Gastrocnemius medialis (tissue), 4 donors: ENCODE measurements at regions not wholly inside any gene's neighbourhood (a gene's known extent, or its start where the extent isn't known, plus 50 kb on each side); places are given as distances from the start of the nearest gene placed in this dataset.

Source experiments
- POLR2A ChIP-seq, 2 donors: fragments of 450-650 bp; IDR thresholded peaks; one replicate each; pipeline ENCODE4 v1.6.1; 2017; ENCODE audit warnings: antibody characterized with exemption in 2 of 2, mild to moderate bottlenecking in 2 of 2, moderate library complexity in 2 of 2
- TF ChIP-seq, protein P1 (sequence below), 5 experiments: fragments of 450-650 bp in 3 of 5; fragments of 200-600 bp in 2 of 5; sonication (generic) in 2 of 5; IDR thresholded peaks in 4 of 5; conservative IDR thresholded peaks in 1 of 5; 1 replicate in 4 of 5; 2 replicates in 1 of 5; pipeline ENCODE4 v1.5.1; 2016 to 2019; ENCODE audit warnings: antibody characterized with exemption in 5 of 5, mild to moderate bottlenecking in 3 of 5, moderate library complexity in 3 of 5

GRCh38 chrX:98191003-98191402, 1307.3 kb downstream of the RPA4 start:
- TF ChIP-seq, protein P1, sequence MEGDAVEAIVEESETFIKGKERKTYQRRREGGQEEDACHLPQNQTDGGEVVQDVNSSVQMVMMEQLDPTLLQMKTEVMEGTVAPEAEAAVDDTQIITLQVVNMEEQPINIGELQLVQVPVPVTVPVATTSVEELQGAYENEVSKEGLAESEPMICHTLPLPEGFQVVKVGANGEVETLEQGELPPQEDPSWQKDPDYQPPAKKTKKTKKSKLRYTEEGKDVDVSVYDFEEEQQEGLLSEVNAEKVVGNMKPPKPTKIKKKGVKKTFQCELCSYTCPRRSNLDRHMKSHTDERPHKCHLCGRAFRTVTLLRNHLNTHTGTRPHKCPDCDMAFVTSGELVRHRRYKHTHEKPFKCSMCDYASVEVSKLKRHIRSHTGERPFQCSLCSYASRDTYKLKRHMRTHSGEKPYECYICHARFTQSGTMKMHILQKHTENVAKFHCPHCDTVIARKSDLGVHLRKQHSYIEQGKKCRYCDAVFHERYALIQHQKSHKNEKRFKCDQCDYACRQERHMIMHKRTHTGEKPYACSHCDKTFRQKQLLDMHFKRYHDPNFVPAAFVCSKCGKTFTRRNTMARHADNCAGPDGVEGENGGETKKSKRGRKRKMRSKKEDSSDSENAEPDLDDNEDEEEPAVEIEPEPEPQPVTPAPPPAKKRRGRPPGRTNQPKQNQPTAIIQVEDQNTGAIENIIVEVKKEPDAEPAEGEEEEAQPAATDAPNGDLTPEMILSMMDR (IDR thresholded peaks at IDR 0.05 in 4 of 5, conservative IDR thresholded peaks at IDR 0.05 in 1 of 5), result no peak
- no peak for TF ChIP-seq POLR2A (IDR thresholded peaks at IDR 0.05)
